ENCODE measurements at regions not wholly inside any gene's neighbourhood (a gene's known extent, or its start where the extent isn't known, plus 50 kb on each side); places are given as distances from the start of the nearest gene placed in this dataset.

- peaks cover 54% of the 10 kb centered on the region for H3K27me3 Mint-ChIP-seq (ENCODE audit: low read depth, poor library complexity)
- no peaks in the 10 kb centered on the region for H3K9me3 Mint-ChIP-seq
- DNase-seq, result no peak
- TF ChIP-seq CTCF (IDR thresholded peaks at IDR 0.05), result no peak
- no peaks in the 10 kb centered on the region for H3K36me3 Mint-ChIP-seq (ENCODE audit: low read depth)
- H3K27ac Mint-ChIP-seq, result no peak overlapping the region
- no peak overlapping the region for H3K4me3 Mint-ChIP-seq
- H3K4me1 Mint-ChIP-seq, result peaks cover 5% of the 10 kb centered on the region
These were observed 250.4 kb downstream of the GATA3 start for GRCh38 chr10:8304861-8305260.

DNA sequence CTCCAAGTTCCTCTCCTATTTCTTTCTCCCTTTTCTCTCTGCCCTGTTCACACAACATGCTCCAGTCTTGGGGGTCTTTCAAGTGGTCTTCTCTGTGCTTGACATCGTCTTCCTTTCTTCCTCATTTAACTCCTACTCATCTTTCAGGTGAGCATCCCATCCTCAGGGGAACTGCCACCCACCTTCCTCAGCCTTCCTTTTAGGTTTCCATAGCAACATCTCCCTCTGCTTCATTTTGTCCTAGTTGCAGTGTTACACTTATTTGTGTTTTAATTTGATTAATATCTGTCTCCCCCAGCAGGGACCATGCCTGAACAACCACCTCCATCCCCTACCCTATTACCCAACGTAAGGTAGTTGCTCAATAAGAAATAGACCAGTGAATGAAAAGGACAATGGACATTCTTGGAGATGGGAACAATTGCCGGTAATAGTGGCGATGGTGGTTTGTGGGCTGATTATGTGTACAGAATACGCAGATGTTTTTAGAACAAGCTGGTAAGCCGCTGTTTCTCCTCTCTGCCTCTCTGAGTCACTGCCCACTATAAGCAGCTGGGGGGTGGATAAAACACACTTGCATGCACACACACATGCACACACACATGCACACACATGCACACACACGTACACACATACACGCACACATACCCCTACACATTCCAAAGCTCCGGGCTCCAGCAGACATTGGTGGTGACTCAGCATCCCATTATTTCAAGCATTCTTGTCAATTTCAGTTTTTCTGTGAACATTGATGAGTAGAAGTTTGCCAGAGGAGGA is 251.6 kb downstream of the GATA3 start:
- H3K27me3 Mint-ChIP-seq (ENCODE audit: low read depth, poor library complexity), result peaks cover 54% of the 10 kb centered on the region
- H3K4me3 Mint-ChIP-seq, result no peak overlapping the region
- H3K9me3 Mint-ChIP-seq, result no peaks in the 10 kb centered on the region
- peaks cover 1% of the 10 kb centered on the region for H3K4me1 Mint-ChIP-seq
- no peaks in the 10 kb centered on the region for H3K36me3 Mint-ChIP-seq (ENCODE audit: low read depth)
- no peak for TF ChIP-seq CTCF (IDR thresholded peaks at IDR 0.05)
- no peak overlapping the region for H3K27ac Mint-ChIP-seq
- no peak for DNase-seq

DNA sequence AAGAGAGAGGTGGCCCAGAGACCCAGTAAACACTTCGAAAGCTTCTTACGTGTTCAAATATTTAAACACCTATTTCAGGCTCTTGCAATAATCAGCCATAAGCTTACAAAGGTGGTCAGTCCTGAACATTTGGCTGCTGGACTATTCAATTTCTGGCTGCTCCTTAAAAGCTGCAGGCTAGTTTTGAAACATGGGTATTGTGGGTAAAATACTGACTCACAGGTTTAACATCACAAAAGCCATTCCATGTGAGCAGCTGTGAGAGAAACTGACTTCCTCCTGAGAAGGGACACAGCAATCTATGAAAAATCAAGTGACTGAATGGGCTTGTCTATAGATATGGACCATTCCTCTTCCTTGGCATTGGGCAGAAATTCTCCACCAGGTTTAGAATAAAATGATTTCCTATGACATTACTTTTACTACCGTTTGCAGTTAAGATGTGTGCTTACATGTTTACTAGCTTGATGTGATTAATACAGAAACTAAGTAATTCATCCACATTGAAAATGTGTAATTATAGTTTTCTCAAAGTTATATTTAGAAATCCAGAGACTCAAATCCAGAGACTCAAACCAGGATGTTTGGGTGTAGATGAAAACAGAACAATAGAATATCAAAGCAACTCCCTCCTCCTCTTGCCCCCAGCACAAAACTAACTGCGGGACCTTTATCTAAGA is 252.3 kb downstream of the GATA3 start:
- Mint-ChIP-seq H3K27me3 (ENCODE audit: low read depth, poor library complexity) (peaks cover 55% of the 10 kb centered on the region), H3K27ac (no peak overlapping the region), H3K4me1 (no peaks in the 10 kb centered on the region), H3K4me3 (no peak overlapping the region), H3K36me3 (ENCODE audit: low read depth) (no peaks in the 10 kb centered on the region), H3K9me3 (no peaks in the 10 kb centered on the region)
- DNase-seq, result no peak
- no peak for TF ChIP-seq CTCF (IDR thresholded peaks at IDR 0.05)

DNA sequence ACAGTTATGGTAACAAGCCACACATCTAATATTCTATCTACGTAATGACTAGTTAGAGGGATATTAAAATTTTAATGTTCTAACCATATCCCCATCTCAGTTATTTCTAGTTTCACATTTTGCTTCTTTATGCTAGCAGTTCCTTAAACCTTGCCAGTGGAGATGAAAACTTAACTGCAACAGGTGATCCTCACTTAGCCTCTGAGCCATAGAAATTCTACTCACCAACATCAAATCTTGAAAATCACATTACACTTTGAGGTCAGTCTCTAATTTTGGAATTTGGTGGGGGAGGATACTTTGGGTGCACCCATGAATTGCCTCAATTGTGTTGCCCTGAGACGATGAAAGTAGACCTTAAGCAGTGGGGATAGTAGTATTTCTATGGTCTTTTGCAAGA is 256.4 kb downstream of the GATA3 start:
- H3K9me3 Mint-ChIP-seq, result no peaks in the 10 kb centered on the region
- H3K27me3 Mint-ChIP-seq (ENCODE audit: low read depth, poor library complexity), result peaks cover 27% of the 10 kb centered on the region
- no peaks in the 10 kb centered on the region for H3K36me3 Mint-ChIP-seq (ENCODE audit: low read depth)
- no peak for TF ChIP-seq CTCF (IDR thresholded peaks at IDR 0.05)
- no peak overlapping the region for H3K4me3 Mint-ChIP-seq
- H3K27ac Mint-ChIP-seq, result no peak overlapping the region
- H3K4me1 Mint-ChIP-seq, result no peaks in the 10 kb centered on the region
- DNase-seq, result no peak

DNA sequence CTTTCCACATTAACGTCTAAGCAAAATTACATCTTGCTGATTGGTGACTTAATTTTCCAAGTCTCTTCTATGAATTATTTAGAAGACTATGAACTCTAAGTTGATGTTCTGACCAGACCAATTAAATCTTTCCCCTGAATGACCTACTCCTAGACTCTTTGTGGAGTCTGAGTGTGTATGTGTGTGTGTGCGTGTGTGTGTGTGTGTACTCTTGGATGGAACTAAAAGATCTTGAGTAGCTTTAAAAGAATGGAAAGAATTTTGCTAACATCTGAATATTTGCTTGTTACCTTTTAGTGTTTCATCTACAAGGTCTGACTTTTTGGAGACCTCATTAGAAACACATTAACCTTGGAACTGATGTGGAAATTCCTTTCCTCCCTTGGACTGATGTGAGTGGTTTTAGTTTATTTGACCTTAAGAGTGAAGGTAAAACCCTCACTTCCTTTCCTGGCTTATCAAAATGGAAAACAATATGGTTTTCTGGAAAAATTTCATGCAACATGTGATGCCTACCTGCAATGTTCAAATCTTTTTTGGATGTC is 257.1 kb downstream of the GATA3 start:
- H3K27me3 Mint-ChIP-seq (ENCODE audit: low read depth, poor library complexity), result peaks cover 21% of the 10 kb centered on the region
- DNase-seq, result no peak
- H3K36me3 Mint-ChIP-seq (ENCODE audit: low read depth), result no peaks in the 10 kb centered on the region
- TF ChIP-seq CTCF (IDR thresholded peaks at IDR 0.05), result no peak
- no peak overlapping the region for H3K27ac Mint-ChIP-seq
- H3K4me1 Mint-ChIP-seq, result no peaks in the 10 kb centered on the region
- no peaks in the 10 kb centered on the region for H3K9me3 Mint-ChIP-seq
- H3K4me3 Mint-ChIP-seq, result no peak overlapping the region

Data from nephron progenitor cell (in vitro differentiated cells).